Thymus (tissue), 11 donors: ENCODE measurements at regions not wholly inside any gene's neighbourhood (a gene's known extent, or its start where the extent isn't known, plus 50 kb on each side); places are given as distances from the start of the nearest gene placed in this dataset.
"Not testable (repeated sequence)": the region's sequence is repeated elsewhere in the genome, so short reads cannot be mapped to it uniquely, and the experiment has no call there.

Experiments used
- DNase-seq, 9 donors: peaks; one replicate each; pipeline ENCODE4 v3.0.0-alpha.2; 2013; ENCODE audit warnings: low spot score in 9 of 9, low read depth in 6 of 9, missing footprints in 1 of 9
- H3K27ac ChIP-seq, 2 donors: one replicate each; pipeline ENCODE4 v1.5.1; 2013; ENCODE audit warnings: control low read depth in 1 of 2, low read depth in 1 of 2, low read length in 1 of 2, mild to moderate bottlenecking in 1 of 2, moderate library complexity in 1 of 2
- H3K27me3 ChIP-seq, 2 donors: one replicate each; pipeline ENCODE4 v1.5.1; 2013; ENCODE audit warnings: low read length in 1 of 2; ENCODE audit not compliant: control insufficient read depth in 2 of 2, insufficient read depth in 1 of 2
- H3K36me3 ChIP-seq, 2 donors: one replicate each; pipeline ENCODE4 v1.5.1; 2013; ENCODE audit warnings: low read length in 1 of 2, mild to moderate bottlenecking in 1 of 2, moderate library complexity in 1 of 2; ENCODE audit not compliant: control insufficient read depth in 2 of 2, insufficient read depth in 2 of 2
- H3K4me1 ChIP-seq, 2 donors: one replicate each; pipeline ENCODE4 v1.5.1; 2013; ENCODE audit warnings: low read length in 2 of 2; ENCODE audit not compliant: control insufficient read depth in 2 of 2, insufficient read depth in 2 of 2
- H3K4me3 ChIP-seq, 2 donors: one replicate each; pipeline ENCODE4 v1.5.1; 2013; ENCODE audit warnings: low read length in 2 of 2, control low read depth in 1 of 2, mild to moderate bottlenecking in 1 of 2
- H3K9me3 ChIP-seq, 2 donors: one replicate each; pipeline ENCODE4 v1.5.1; 2013; ENCODE audit warnings: low read length in 1 of 2, mild to moderate bottlenecking in 1 of 2; ENCODE audit not compliant: control insufficient read depth in 2 of 2, insufficient read depth in 1 of 2
- WGBS: extraction: QIAGEN DNeasy Blood & Tissue Kit; methylation state at CpG from one replicate; pipeline ENCODE4 v1.1.7; 2013; 5-methylcytosine and 5-hydroxymethylcytosine counted together
- donor health status: healthy.

- no peaks in the 10 kb centered on the region for H3K36me3 ChIP-seq
- H3K9me3 ChIP-seq = no peaks in the 10 kb centered on the region
- H3K4me3 ChIP-seq = no peak overlapping the region
- WGBS = 94% methylated on average over 4 of the region's 4 CpGs
- no peak overlapping the region for H3K27ac ChIP-seq
- DNase-seq = no peak
- no peaks in the 10 kb centered on the region for H3K27me3 ChIP-seq
- H3K4me1 ChIP-seq = peaks cover 3 to 32% of the 10 kb centered on the region in 2 donors
These were observed 54.7 kb upstream of the SLC1A4 start for GRCh38 chr2:64934530-64934929.

- Histone ChIP-seq H3K27ac (no peak overlapping the region), H3K4me3 (no peak overlapping the region), H3K4me1 (peaks cover 5 to 39% of the 10 kb centered on the region in 2 donors), H3K9me3 (no peaks in the 10 kb centered on the region), H3K36me3 (no peaks in the 10 kb centered on the region), H3K27me3 (no peaks in the 10 kb centered on the region)
- WGBS = 100% methylated on average over 1 of the region's 1 CpG
- no peak for DNase-seq
These were observed 52.4 kb upstream of the SLC1A4 start for GRCh38 chr2:64936809-64937208.

GRCh38 chr2:64937314-64937686 is 51.9 kb upstream of the SLC1A4 start:
- not testable (repeated sequence) for H3K4me3 ChIP-seq, H3K27ac ChIP-seq, H3K27me3 ChIP-seq, H3K36me3 ChIP-seq, DNase-seq, H3K9me3 ChIP-seq
- H3K4me1 ChIP-seq = peaks cover 5 to 39% of the 10 kb centered on the region in 2 donors
- 95% methylated on average over 5 of the region's 5 CpGs for WGBS

GRCh38 chr2:64937687-64938491 is 51.3 kb upstream of the SLC1A4 start:
- Histone ChIP-seq H3K27me3 (no peaks in the 10 kb centered on the region), H3K36me3 (no peaks in the 10 kb centered on the region), H3K27ac (peak overlapping the region in 1 of 2 donors; percentile 3), H3K9me3 (no peaks in the 10 kb centered on the region), H3K4me3 (no peak overlapping the region), H3K4me1 (peaks cover 5 to 38% of the 10 kb centered on the region in 2 donors)
- no peak for DNase-seq
- 84% methylated on average over 13 of the region's 13 CpGs for WGBS

GRCh38 chr2:64938607-64939285 is 50.5 kb upstream of the SLC1A4 start:
- 92% methylated on average over 7 of the region's 7 CpGs for WGBS
- Histone ChIP-seq H3K27me3 (no peaks in the 10 kb centered on the region), H3K9me3 (no peaks in the 10 kb centered on the region), H3K4me1 (peaks cover 5 to 41% of the 10 kb centered on the region in 2 donors), H3K4me3 (no peak overlapping the region), H3K27ac (no peak overlapping the region), H3K36me3 (no peaks in the 10 kb centered on the region)
- DNase-seq = no peak

GRCh38 chr2:64939332-64939917 is 49.8 kb upstream of the SLC1A4 start:
- 56% methylated on average over 12 of the region's 12 CpGs for WGBS
- Histone ChIP-seq H3K9me3 (no peaks in the 10 kb centered on the region), H3K27ac (no peak overlapping the region), H3K4me1 (peaks cover 7 to 48% of the 10 kb centered on the region in 2 donors), H3K4me3 (no peak overlapping the region), H3K36me3 (no peaks in the 10 kb centered on the region), H3K27me3 (no peaks in the 10 kb centered on the region)
- DNase-seq = peak in 1 of 9 donors; percentile 57
